HUES48 (cell line): ENCODE measurements at regions not wholly inside any gene's neighbourhood (a gene's known extent, or its start where the extent isn't known, plus 50 kb on each side); places are given as distances from the start of the nearest gene placed in this dataset.

Experiments used
- H3K27ac ChIP-seq: one replicate; pipeline ENCODE4 v1.7.0; 2013; ENCODE audit warnings: low read depth, low read length, inconsistent platforms
- H3K27me3 ChIP-seq: 2 replicates; pipeline ENCODE4 v1.6.1; 2013; ENCODE audit warnings: mild to moderate bottlenecking, low read length; ENCODE audit not compliant: control insufficient read depth, insufficient read depth
- H3K36me3 ChIP-seq: 2 replicates; pipeline ENCODE4 v1.6.1; 2013; ENCODE audit warnings: low read length; ENCODE audit not compliant: control insufficient read depth, insufficient read depth
- H3K4me1 ChIP-seq: 2 replicates; pipeline ENCODE4 v1.6.1; 2013; ENCODE audit warnings: mild to moderate bottlenecking, low read length; ENCODE audit not compliant: control insufficient read depth, insufficient read depth
- H3K4me3 ChIP-seq: 2 replicates; pipeline ENCODE4 v1.5.1; 2013; ENCODE audit warnings: mild to moderate bottlenecking, low read depth, low read length
- H3K9ac ChIP-seq: 2 replicates; pipeline ENCODE4 v1.6.1; 2013; ENCODE audit warnings: mild to moderate bottlenecking, low read depth, low read length, moderate library complexity
- H3K9me3 ChIP-seq: 2 replicates; pipeline ENCODE4 v1.6.1; 2013; ENCODE audit warnings: low read length; ENCODE audit not compliant: control insufficient read depth, insufficient read depth

- no peaks in the 10 kb centered on the region for H3K36me3 ChIP-seq
- no peak overlapping the region for H3K27ac ChIP-seq
- H3K9ac ChIP-seq: no peak overlapping the region
- no peaks in the 10 kb centered on the region for H3K27me3 ChIP-seq
- H3K9me3 ChIP-seq: no peaks in the 10 kb centered on the region
- H3K4me3 ChIP-seq: no peak overlapping the region
- no peaks in the 10 kb centered on the region for H3K4me1 ChIP-seq
Measured at GRCh38 chr4:152217896-152218295, 318.0 kb downstream of the FBXW7 start.

GRCh38 chr4:152211936-152212653 lies 323.8 kb downstream of the FBXW7 start:
- Histone ChIP-seq H3K36me3 (no peaks in the 10 kb centered on the region), H3K9me3 (no peaks in the 10 kb centered on the region), H3K27me3 (no peaks in the 10 kb centered on the region), H3K4me3 (no peak overlapping the region), H3K9ac (no peak overlapping the region), H3K4me1 (peaks cover 4% of the 10 kb centered on the region), H3K27ac (no peak overlapping the region)

GRCh38 chr4:152209772-152210493 lies 326.0 kb downstream of the FBXW7 start:
- Histone ChIP-seq H3K4me3 (no peak overlapping the region), H3K9me3 (no peaks in the 10 kb centered on the region), H3K9ac (no peak overlapping the region), H3K27me3 (no peaks in the 10 kb centered on the region), H3K36me3 (no peaks in the 10 kb centered on the region), H3K4me1 (peaks cover 6% of the 10 kb centered on the region), H3K27ac (no peak overlapping the region)

GRCh38 chr4:152207378-152207720 lies 328.5 kb downstream of the FBXW7 start:
- Histone ChIP-seq H3K4me1 (peaks cover 6% of the 10 kb centered on the region), H3K36me3 (no peaks in the 10 kb centered on the region), H3K9me3 (no peaks in the 10 kb centered on the region), H3K9ac (no peak overlapping the region), H3K4me3 (no peak overlapping the region), H3K27me3 (no peaks in the 10 kb centered on the region), H3K27ac (no peak overlapping the region)

GRCh38 chr4:152206646-152207377 lies 329.1 kb downstream of the FBXW7 start:
- no peaks in the 10 kb centered on the region for H3K27me3 ChIP-seq
- H3K27ac ChIP-seq: no peak overlapping the region
- H3K36me3 ChIP-seq: no peaks in the 10 kb centered on the region
- no peaks in the 10 kb centered on the region for H3K9me3 ChIP-seq
- H3K4me3 ChIP-seq: no peak overlapping the region
- no peak overlapping the region for H3K9ac ChIP-seq
- H3K4me1 ChIP-seq: peaks cover 6% of the 10 kb centered on the region

GRCh38 chr4:152206185-152206584 lies 329.7 kb downstream of the FBXW7 start:
- no peaks in the 10 kb centered on the region for H3K9me3 ChIP-seq
- no peak overlapping the region for H3K9ac ChIP-seq
- H3K4me3 ChIP-seq: no peak overlapping the region
- H3K36me3 ChIP-seq: no peaks in the 10 kb centered on the region
- H3K27me3 ChIP-seq: no peaks in the 10 kb centered on the region
- no peak overlapping the region for H3K27ac ChIP-seq
- H3K4me1 ChIP-seq: peaks cover 6% of the 10 kb centered on the region

GRCh38 chr4:152202415-152202814 lies 333.5 kb downstream of the FBXW7 start:
- no peaks in the 10 kb centered on the region for H3K27me3 ChIP-seq
- H3K9me3 ChIP-seq: no peaks in the 10 kb centered on the region
- H3K36me3 ChIP-seq: no peaks in the 10 kb centered on the region
- H3K27ac ChIP-seq: no peak overlapping the region
- H3K9ac ChIP-seq: no peak overlapping the region
- peaks cover 5% of the 10 kb centered on the region for H3K4me1 ChIP-seq
- no peak overlapping the region for H3K4me3 ChIP-seq

- Histone ChIP-seq H3K4me3 (no peak overlapping the region), H3K27me3 (no peaks in the 10 kb centered on the region), H3K27ac (no peak overlapping the region), H3K9me3 (no peaks in the 10 kb centered on the region), H3K9ac (no peak overlapping the region), H3K36me3 (no peaks in the 10 kb centered on the region), H3K4me1 (no peaks in the 10 kb centered on the region)
Measured at GRCh38 chr4:152200511-152201333, 335.2 kb downstream of the FBXW7 start.

- H3K27me3 ChIP-seq: no peaks in the 10 kb centered on the region
- no peaks in the 10 kb centered on the region for H3K9me3 ChIP-seq
- H3K4me3 ChIP-seq: no peak overlapping the region
- H3K9ac ChIP-seq: no peak overlapping the region
- H3K36me3 ChIP-seq: no peaks in the 10 kb centered on the region
- H3K4me1 ChIP-seq: no peaks in the 10 kb centered on the region
- no peak overlapping the region for H3K27ac ChIP-seq
Measured at GRCh38 chr4:152197211-152197610, 338.7 kb downstream of the FBXW7 start.

- H3K4me1 ChIP-seq: no peaks in the 10 kb centered on the region
Measured at GRCh38 chr4:152195888-152196287, 340.0 kb downstream of the FBXW7 start.

More at GRCh38 chr4:152195888-152196287, 340.0 kb downstream of the FBXW7 start:
- Histone ChIP-seq H3K27me3 (no peaks in the 10 kb centered on the region), H3K36me3 (no peaks in the 10 kb centered on the region), H3K27ac (no peak overlapping the region), H3K9me3 (no peaks in the 10 kb centered on the region), H3K4me3 (no peak overlapping the region), H3K9ac (no peak overlapping the region)
